IMR-90 (cell line): ENCODE measurements at regions not wholly inside any gene's neighbourhood (a gene's known extent, or its start where the extent isn't known, plus 50 kb on each side); places are given as distances from the start of the nearest gene placed in this dataset.

Source experiments
- ATAC-seq: fragments of 200-7000 bp; cut with Tn5 transposase; 2 replicates; pipeline ENCODE4 v1.9.1; 2020; ENCODE audit warnings: low read depth, mild to moderate bottlenecking, moderate library complexity
- BruUV-seq: library from RNA; stranded (reverse); fragments of 400-500 nt; replicated peaks from 2 replicates; lab custom pipeline; 2021; lab: Mats Ljungman, UMichigan
- CTCF ChIA-PET: fragments of 300-600 bp; formaldehyde crosslinking; extraction: SDS; loops from one replicate; lab custom pipeline; 2021; ENCODE audit warnings: antibody characterized with exemption; lab: Yijun Ruan, JAX
- POLR2A ChIA-PET: fragments of 300-600 bp; sonication (Branson Sonifier 250); formaldehyde crosslinking; loops from one replicate; lab custom pipeline; 2022; ENCODE audit warnings: antibody characterized with exemption; ENCODE audit not compliant: unreplicated experiment; lab: Charles Lee
- DNase-seq: peaks from one replicate; pipeline ENCODE4 v3.0.0; 2013
- H2AFZ ChIP-seq: replicated peaks from 2 replicates; pipeline ENCODE3; 2013; ENCODE audit warnings: low read length, mild to moderate bottlenecking; ENCODE audit not compliant: poor library complexity
- H2AK5ac ChIP-seq: 2 replicates; pipeline ENCODE4 v1.6.1; 2013; ENCODE audit warnings: low read depth, low read length, inconsistent platforms
- H2AK9ac ChIP-seq: replicated peaks from 2 replicates; pipeline ENCODE3; 2013; ENCODE audit warnings: mild to moderate bottlenecking, low read depth, low read length, moderate library complexity; ENCODE audit not compliant: poor library complexity
- H2BK120ac ChIP-seq: 2 replicates; pipeline ENCODE4 v1.6.1; 2013; ENCODE audit warnings: low read depth, low read length, inconsistent platforms
- H2BK15ac ChIP-seq: 3 replicates; pipeline ENCODE4 v1.6.1; 2013; ENCODE audit warnings: low read depth, low read length, inconsistent platforms
- H2BK20ac ChIP-seq: 2 replicates; pipeline ENCODE4 v1.6.1; 2013; ENCODE audit warnings: low read depth, mild to moderate bottlenecking, inconsistent platforms, low read length, moderate library complexity
- H2BK5ac ChIP-seq: 2 replicates; pipeline ENCODE4 v1.6.1; 2013; ENCODE audit warnings: mild to moderate bottlenecking, low read depth, low read length, inconsistent platforms; ENCODE audit not compliant: poor library complexity, severe bottlenecking
- H3K14ac ChIP-seq: replicated peaks from 2 replicates; pipeline ENCODE4 v1.6.1; 2013; ENCODE audit warnings: low read depth, low read length, inconsistent platforms
- H3K18ac ChIP-seq: 2 replicates; pipeline ENCODE4 v1.6.1; 2013; ENCODE audit warnings: low read depth, low read length, control low read depth
- H3K23ac ChIP-seq: 2 replicates; pipeline ENCODE4 v1.6.1; 2013; ENCODE audit warnings: low read depth, low read length, inconsistent platforms
- H3K27ac ChIP-seq: 2 replicates; pipeline ENCODE4 v1.5.1; 2013; ENCODE audit warnings: mild to moderate bottlenecking, control low read depth, low read length; ENCODE audit not compliant: insufficient read depth
- H3K27me3 ChIP-seq: 2 replicates; pipeline ENCODE4 v1.6.1; 2013; ENCODE audit warnings: low read length; ENCODE audit not compliant: control insufficient read depth, insufficient read depth
- H3K36me3 ChIP-seq: 2 replicates; pipeline ENCODE4 v1.6.1; 2013; ENCODE audit warnings: low read length, mixed read lengths; ENCODE audit not compliant: control insufficient read depth, insufficient read depth
- H3K4ac ChIP-seq: 2 replicates; pipeline ENCODE4 v1.6.1; 2013; ENCODE audit warnings: low read depth, low read length, inconsistent platforms
- H3K4me1 ChIP-seq: 2 replicates; pipeline ENCODE4 v1.6.1; 2013; ENCODE audit warnings: low read length, mixed read lengths; ENCODE audit not compliant: control insufficient read depth, insufficient read depth
- H3K4me2 ChIP-seq: 2 replicates; pipeline ENCODE4 v1.6.1; 2013; ENCODE audit warnings: low read depth, mild to moderate bottlenecking, control low read depth, low read length, moderate library complexity
- H3K4me3 ChIP-seq: 2 replicates; pipeline ENCODE4 v1.5.1; 2013; ENCODE audit warnings: low read depth, mild to moderate bottlenecking, control low read depth, low read length, moderate library complexity; ENCODE audit not compliant: insufficient read depth
- H3K56ac ChIP-seq: 2 replicates; pipeline ENCODE4 v1.6.1; 2013; ENCODE audit warnings: low read length, inconsistent platforms; ENCODE audit not compliant: insufficient read depth; ENCODE audit errors: extremely low read depth
- H3K79me1 ChIP-seq, 2 experiments: 2 replicates each; pipeline ENCODE4 v1.6.1; 2013; ENCODE audit warnings: low read length in 2 of 2, inconsistent platforms in 1 of 2, low read depth in 1 of 2
- H3K9ac ChIP-seq: 2 replicates; pipeline ENCODE4 v1.6.1; 2013; ENCODE audit warnings: low read depth, low read length, control low read depth
- H3K9me1 ChIP-seq: 2 replicates; pipeline ENCODE4 v1.6.1; 2013; ENCODE audit warnings: low read length, inconsistent platforms; ENCODE audit not compliant: insufficient read depth
- H3K9me3 ChIP-seq: 2 replicates; pipeline ENCODE4 v1.6.1; 2013; ENCODE audit warnings: low read length; ENCODE audit not compliant: control insufficient read depth, insufficient read depth
- H4K20me1 ChIP-seq: 2 replicates; pipeline ENCODE4 v1.6.1; 2013; ENCODE audit warnings: low read length, inconsistent platforms; ENCODE audit not compliant: insufficient read depth
- H4K5ac ChIP-seq: 2 replicates; pipeline ENCODE4 v1.6.1; 2013; ENCODE audit warnings: mild to moderate bottlenecking, low read depth, low read length, control low read depth
- H4K8ac ChIP-seq, 2 experiments: 2 replicates each; pipeline ENCODE4 v1.6.1; 2013; ENCODE audit warnings: low read depth in 2 of 2, low read length in 2 of 2, control low read depth in 1 of 2, inconsistent platforms in 1 of 2
- H4K91ac ChIP-seq: 2 replicates; pipeline ENCODE4 v1.6.1; 2013; ENCODE audit warnings: low read depth, low read length, inconsistent platforms; ENCODE audit not compliant: insufficient read depth
- CEBPB ChIP-seq: IDR thresholded peaks from 2 replicates; pipeline ENCODE4 v1.6.1; 2012; ENCODE audit warnings: low read depth, low read length, improper control_type of control experiment
- CHD1 ChIP-seq: IDR thresholded peaks from 2 replicates; pipeline ENCODE4 v1.6.1; 2012; ENCODE audit warnings: low read depth, low read length, improper control_type of control experiment
- FOS ChIP-seq: fragments of 150-350 bp; IDR thresholded peaks from 2 replicates; pipeline ENCODE4 v1.6.1; 2016; ENCODE audit warnings: low read depth, low read length
- POLR2A ChIP-seq: IDR thresholded peaks from 2 replicates; pipeline ENCODE4 v1.6.1; 2012; ENCODE audit warnings: mild to moderate bottlenecking, low read depth, low read length
- RAD21 ChIP-seq: IDR thresholded peaks from 2 replicates; pipeline ENCODE4 v1.6.1; 2012; ENCODE audit warnings: low read length, improper control_type of control experiment
- RCOR1 ChIP-seq: IDR thresholded peaks from 2 replicates; pipeline ENCODE4 v1.6.1; 2012; ENCODE audit warnings: mild to moderate bottlenecking, low read length, improper control_type of control experiment; ENCODE audit not compliant: insufficient replicate concordance
- RFX5 ChIP-seq: IDR thresholded peaks from 2 replicates; pipeline ENCODE4 v1.8.0; 2012; ENCODE audit warnings: low read depth, mild to moderate bottlenecking, low read length, moderate library complexity
- WGBS, 2 experiments: methylation state at CpG; one replicate each; pipeline versions ENCODE4 v1.1.5 to v1.1.7; 2013; ENCODE audit warnings: missing lambda C conversion rate in 2 of 2; ENCODE audit not compliant: insufficient read length in 1 of 2; ENCODE audit errors: extremely low coverage in 2 of 2; 5-methylcytosine and 5-hydroxymethylcytosine counted together
- dilution Hi-C: fragments of 300-500 bp; cut with HindIII; formaldehyde crosslinking; loops from one replicate; pipeline ENCODE4 v1.14.3; 2018; ENCODE audit warnings: low sequenced_read_pairs; ENCODE audit not compliant: unreplicated experiment
- in situ Hi-C: fragments of 300-500 bp; cut with MboI; formaldehyde crosslinking; loops from 3 replicates; pipeline ENCODE4 v1.14.3; 2019; ENCODE audit warnings: low sequenced_read_pairs, inconsistent platforms, mixed read lengths
- intact Hi-C: fragments of 100-400 bp; cut with micrococcal nuclease; formaldehyde crosslinking; loops from 2 replicates; pipeline ENCODE4 v1.10.0; 2022
- TF ChIP-seq, protein P1 (sequence below): conservative IDR thresholded peaks from 2 replicates; pipeline ENCODE4 v1.5.1; 2012; ENCODE audit warnings: mild to moderate bottlenecking, low read depth, low read length, improper control_type of control experiment
- TF ChIP-seq, protein P2 (sequence below): fragments of 150-350 bp; IDR thresholded peaks from 2 replicates; pipeline ENCODE4 v1.6.1; 2016; ENCODE audit warnings: low read depth, mild to moderate bottlenecking, low read length, moderate library complexity, borderline replicate concordance

DNA sequence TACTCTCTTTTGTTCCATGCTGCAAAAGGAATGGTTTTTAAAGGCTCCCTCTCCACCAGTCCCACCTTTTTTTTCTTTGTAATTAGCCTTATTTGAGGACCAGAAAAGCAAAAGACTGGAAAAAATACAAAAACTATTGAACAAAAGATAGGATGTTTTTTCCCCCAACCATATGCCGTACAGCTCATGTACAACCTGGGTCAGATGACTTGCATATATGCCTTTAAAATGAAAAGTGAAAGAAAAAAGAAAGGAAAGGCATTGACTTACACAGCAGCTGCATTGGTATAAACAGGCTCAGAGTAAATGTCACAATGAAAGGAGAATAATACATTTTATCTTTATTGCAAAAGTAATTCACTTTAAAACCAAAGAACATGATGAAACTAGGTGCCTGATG is 69.5 kb upstream of the CMC1 start:
- Histone ChIP-seq H3K18ac (no peak overlapping the region), H2AK9ac (no peak overlapping the region), H2BK5ac (no peak overlapping the region), H3K4me2 (no peak overlapping the region), H2BK15ac (no peak overlapping the region), H3K9me3 (no peaks in the 10 kb centered on the region), H3K36me3 (no peaks in the 10 kb centered on the region), H3K4me3 (no peak overlapping the region), H4K5ac (no peak overlapping the region), H3K9me1 (no peaks in the 10 kb centered on the region), H4K8ac (no peak overlapping the region), H4K91ac (no peak overlapping the region), H2BK120ac (no peak overlapping the region), H3K27ac (no peak overlapping the region), H3K23ac (no peak overlapping the region), H3K4me1 (no peaks in the 10 kb centered on the region), H2AK5ac (no peak overlapping the region), H3K9ac (no peak overlapping the region), H3K14ac (no peak overlapping the region), H4K20me1 (no peaks in the 10 kb centered on the region), H2AFZ (no peak overlapping the region), H3K4ac (no peak overlapping the region), H3K27me3 (no peaks in the 10 kb centered on the region), H3K79me1 (no peaks in the 10 kb centered on the region), H3K56ac (no peak overlapping the region), H2BK20ac (no peak overlapping the region)
- no peak for TF ChIP-seq POLR2A
- no peak for TF ChIP-seq FOS
- TF ChIP-seq CHD1 = no peak
- TF ChIP-seq, protein P1, sequence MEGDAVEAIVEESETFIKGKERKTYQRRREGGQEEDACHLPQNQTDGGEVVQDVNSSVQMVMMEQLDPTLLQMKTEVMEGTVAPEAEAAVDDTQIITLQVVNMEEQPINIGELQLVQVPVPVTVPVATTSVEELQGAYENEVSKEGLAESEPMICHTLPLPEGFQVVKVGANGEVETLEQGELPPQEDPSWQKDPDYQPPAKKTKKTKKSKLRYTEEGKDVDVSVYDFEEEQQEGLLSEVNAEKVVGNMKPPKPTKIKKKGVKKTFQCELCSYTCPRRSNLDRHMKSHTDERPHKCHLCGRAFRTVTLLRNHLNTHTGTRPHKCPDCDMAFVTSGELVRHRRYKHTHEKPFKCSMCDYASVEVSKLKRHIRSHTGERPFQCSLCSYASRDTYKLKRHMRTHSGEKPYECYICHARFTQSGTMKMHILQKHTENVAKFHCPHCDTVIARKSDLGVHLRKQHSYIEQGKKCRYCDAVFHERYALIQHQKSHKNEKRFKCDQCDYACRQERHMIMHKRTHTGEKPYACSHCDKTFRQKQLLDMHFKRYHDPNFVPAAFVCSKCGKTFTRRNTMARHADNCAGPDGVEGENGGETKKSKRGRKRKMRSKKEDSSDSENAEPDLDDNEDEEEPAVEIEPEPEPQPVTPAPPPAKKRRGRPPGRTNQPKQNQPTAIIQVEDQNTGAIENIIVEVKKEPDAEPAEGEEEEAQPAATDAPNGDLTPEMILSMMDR = no peak
- no peak for TF ChIP-seq RCOR1
- no peak for TF ChIP-seq RAD21
- TF ChIP-seq CEBPB = no peak
- no peak for TF ChIP-seq RFX5
- TF ChIP-seq, protein P2, sequence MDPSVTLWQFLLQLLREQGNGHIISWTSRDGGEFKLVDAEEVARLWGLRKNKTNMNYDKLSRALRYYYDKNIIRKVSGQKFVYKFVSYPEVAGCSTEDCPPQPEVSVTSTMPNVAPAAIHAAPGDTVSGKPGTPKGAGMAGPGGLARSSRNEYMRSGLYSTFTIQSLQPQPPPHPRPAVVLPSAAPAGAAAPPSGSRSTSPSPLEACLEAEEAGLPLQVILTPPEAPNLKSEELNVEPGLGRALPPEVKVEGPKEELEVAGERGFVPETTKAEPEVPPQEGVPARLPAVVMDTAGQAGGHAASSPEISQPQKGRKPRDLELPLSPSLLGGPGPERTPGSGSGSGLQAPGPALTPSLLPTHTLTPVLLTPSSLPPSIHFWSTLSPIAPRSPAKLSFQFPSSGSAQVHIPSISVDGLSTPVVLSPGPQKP = no peak
- no TSS peak for BruUV-seq
- intact Hi-C loops (no loop called here), dilution Hi-C loops (no loop called here), in situ Hi-C loops (no loop called here)
- ATAC-seq = no peak
- DNase-seq = peak; percentile 1
- POLR2A ChIA-PET = interaction anchor here (0.6 kb wide), 1 partner anchor 114 kb away, joined by 5 read pairs; no protein-coding TSS in a partner anchor
- no CpG with 5 or more reads among the region's 1 CpG for WGBS, 2 experiments
- CTCF ChIA-PET = no interaction called here
